Activated CD4-positive, alpha-beta memory T cell treated with anti-CD3 and anti-CD28 coated beads for 36 hours (primary cell): ENCODE measurements at regions not wholly inside any gene's neighbourhood (a gene's known extent, or its start where the extent isn't known, plus 50 kb on each side); places are given as distances from the start of the nearest gene placed in this dataset.

ENCODE experiments used
- CTCF ChIA-PET: fragments of 350-600 bp; sonication (Branson Sonifier 250); formaldehyde crosslinking; loops from one replicate; lab custom pipeline; 2021; ENCODE audit warnings: antibody characterized with exemption, inconsistent platforms; lab: Charles Lee
- POLR2A ChIA-PET: fragments of 350-600 bp; sonication (Branson Sonifier 250); formaldehyde crosslinking; loops from one replicate; lab custom pipeline; 2021; ENCODE audit warnings: antibody characterized with exemption; lab: Charles Lee
- DNase-seq: peaks from one replicate; pipeline ENCODE4 v3.0.0-alpha.2; 2020
- H3K27ac Mint-ChIP-seq: one replicate; pipeline ENCODE4 v1.8.0; 2021; ENCODE audit warnings: mixed read lengths
- H3K27me3 Mint-ChIP-seq: one replicate; pipeline ENCODE4 v1.8.0; 2021; ENCODE audit warnings: mixed read lengths
- H3K36me3 Mint-ChIP-seq: one replicate; pipeline ENCODE4 v1.8.0; 2021; ENCODE audit warnings: mixed read lengths
- H3K4me1 Mint-ChIP-seq: one replicate; pipeline ENCODE4 v1.8.0; 2021; ENCODE audit warnings: low read depth, mixed read lengths
- H3K4me3 Mint-ChIP-seq: one replicate; pipeline ENCODE4 v1.8.0; 2021; ENCODE audit warnings: mild to moderate bottlenecking, mixed read lengths
- H3K9me3 Mint-ChIP-seq: one replicate; pipeline ENCODE4 v1.8.0; 2021; ENCODE audit warnings: mixed read lengths
- intact Hi-C: fragments of 100-400 bp; cut with micrococcal nuclease; formaldehyde crosslinking; loops from one replicate; pipeline ENCODE4 v1.15.1; 2023

- H3K27ac Mint-ChIP-seq = no peak overlapping the region
- peaks cover 10% of the 10 kb centered on the region for H3K9me3 Mint-ChIP-seq
- no peaks in the 10 kb centered on the region for H3K4me1 Mint-ChIP-seq
- POLR2A ChIA-PET = no interaction called here
- intact Hi-C loops = no loop called here
- no peak for DNase-seq
- no peak overlapping the region for H3K4me3 Mint-ChIP-seq
- no peaks in the 10 kb centered on the region for H3K27me3 Mint-ChIP-seq
- CTCF ChIA-PET = no interaction called here
- H3K36me3 Mint-ChIP-seq = no peaks in the 10 kb centered on the region
Observed at GRCh38 chr9:113708821-113709713, 167.0 kb upstream of the ZNF618 start.

- no peak overlapping the region for H3K27ac Mint-ChIP-seq
- no peaks in the 10 kb centered on the region for H3K36me3 Mint-ChIP-seq
- CTCF ChIA-PET = no interaction called here
Observed at GRCh38 chr9:113709721-113710120, 166.4 kb upstream of the ZNF618 start.

GRCh38 chr9:113711251-113711650, 164.9 kb upstream of the ZNF618 start:
- ChIA-PET CTCF (no interaction called here), POLR2A (no interaction called here)
- no peak overlapping the region for H3K27ac Mint-ChIP-seq
- peaks cover 21% of the 10 kb centered on the region for H3K9me3 Mint-ChIP-seq
- H3K27me3 Mint-ChIP-seq = peaks cover 2% of the 10 kb centered on the region
- no peak overlapping the region for H3K4me3 Mint-ChIP-seq
- H3K36me3 Mint-ChIP-seq = no peaks in the 10 kb centered on the region
- H3K4me1 Mint-ChIP-seq = no peaks in the 10 kb centered on the region
- DNase-seq = no peak
- intact Hi-C loops = no loop called here

More at GRCh38 chr9:113709721-113710120, 166.4 kb upstream of the ZNF618 start:
- no peaks in the 10 kb centered on the region for H3K4me1 Mint-ChIP-seq
- no peak overlapping the region for H3K4me3 Mint-ChIP-seq
- intact Hi-C loops = no loop called here
- DNase-seq = no peak
- peaks cover 12% of the 10 kb centered on the region for H3K9me3 Mint-ChIP-seq
- POLR2A ChIA-PET = no interaction called here
- H3K27me3 Mint-ChIP-seq = no peaks in the 10 kb centered on the region

- Mint-ChIP-seq H3K9me3 (peaks cover 23% of the 10 kb centered on the region), H3K4me3 (no peak overlapping the region), H3K27ac (no peak overlapping the region), H3K36me3 (no peaks in the 10 kb centered on the region), H3K27me3 (peaks cover 2% of the 10 kb centered on the region), H3K4me1 (no peaks in the 10 kb centered on the region)
- ChIA-PET CTCF (no interaction called here), POLR2A (no interaction called here)
- intact Hi-C loops = no loop called here
- no peak for DNase-seq
Observed at GRCh38 chr9:113712053-113712452, 164.1 kb upstream of the ZNF618 start.

- Mint-ChIP-seq H3K4me3 (no peak overlapping the region), H3K27ac (no peak overlapping the region), H3K36me3 (no peaks in the 10 kb centered on the region), H3K27me3 (peaks cover 9% of the 10 kb centered on the region), H3K4me1 (no peaks in the 10 kb centered on the region), H3K9me3 (peaks cover 15% of the 10 kb centered on the region)
- ChIA-PET POLR2A (no interaction called here), CTCF (no interaction called here)
- intact Hi-C loops = no loop called here
- DNase-seq = no peak
Observed at GRCh38 chr9:113715086-113715485, 161.0 kb upstream of the ZNF618 start.

- Mint-ChIP-seq H3K36me3 (no peaks in the 10 kb centered on the region), H3K27me3 (peaks cover 12% of the 10 kb centered on the region), H3K27ac (no peak overlapping the region), H3K9me3 (peaks cover 11% of the 10 kb centered on the region), H3K4me3 (no peak overlapping the region), H3K4me1 (no peaks in the 10 kb centered on the region)
- CTCF ChIA-PET = interaction anchor here (1.0 kb wide), 1 partner anchor 243 kb away, joined by 3 read pairs; no protein-coding TSS in a partner anchor
- POLR2A ChIA-PET = no interaction called here
- intact Hi-C loops = no loop called here
- no peak for DNase-seq
Observed at GRCh38 chr9:113719919-113720318, 156.2 kb upstream of the ZNF618 start.

GRCh38 chr9:113720495-113720894, 155.6 kb upstream of the ZNF618 start:
- DNase-seq = no peak
- intact Hi-C loops = no loop called here
- H3K36me3 Mint-ChIP-seq = no peaks in the 10 kb centered on the region
- no peak overlapping the region for H3K27ac Mint-ChIP-seq
- POLR2A ChIA-PET = no interaction called here
- no peak overlapping the region for H3K4me3 Mint-ChIP-seq
- CTCF ChIA-PET = no interaction called here
- H3K4me1 Mint-ChIP-seq = no peaks in the 10 kb centered on the region
- peaks cover 10% of the 10 kb centered on the region for H3K9me3 Mint-ChIP-seq
- H3K27me3 Mint-ChIP-seq = peaks cover 12% of the 10 kb centered on the region

- H3K27me3 Mint-ChIP-seq = peaks cover 10% of the 10 kb centered on the region
- H3K4me1 Mint-ChIP-seq = no peaks in the 10 kb centered on the region
- H3K27ac Mint-ChIP-seq = no peak overlapping the region
- intact Hi-C loops = no loop called here
- H3K9me3 Mint-ChIP-seq = no peaks in the 10 kb centered on the region
- H3K36me3 Mint-ChIP-seq = no peaks in the 10 kb centered on the region
- no peak for DNase-seq
- POLR2A ChIA-PET = no interaction called here
- H3K4me3 Mint-ChIP-seq = no peak overlapping the region
- CTCF ChIA-PET = interaction anchor here (1.1 kb wide), 1 partner anchor 16 kb away, joined by 3 read pairs; no protein-coding TSS in a partner anchor
Observed at GRCh38 chr9:113721856-113722255, 154.3 kb upstream of the ZNF618 start.

- CTCF ChIA-PET = no interaction called here
- POLR2A ChIA-PET = no interaction called here
- peaks cover 6% of the 10 kb centered on the region for H3K27me3 Mint-ChIP-seq
- intact Hi-C loops = no loop called here
- H3K4me3 Mint-ChIP-seq = no peak overlapping the region
- no peaks in the 10 kb centered on the region for H3K4me1 Mint-ChIP-seq
- no peaks in the 10 kb centered on the region for H3K36me3 Mint-ChIP-seq
- peaks cover 2% of the 10 kb centered on the region for H3K9me3 Mint-ChIP-seq
- H3K27ac Mint-ChIP-seq = no peak overlapping the region
- DNase-seq = no peak
Observed at GRCh38 chr9:113724202-113724601, 151.9 kb upstream of the ZNF618 start.

GRCh38 chr9:113728989-113729388, 147.1 kb upstream of the ZNF618 start:
- Mint-ChIP-seq H3K4me1 (no peaks in the 10 kb centered on the region), H3K36me3 (no peaks in the 10 kb centered on the region), H3K27me3 (peaks cover 8% of the 10 kb centered on the region)

GRCh38 chr9:113734826-113735225, 141.3 kb upstream of the ZNF618 start:
- Mint-ChIP-seq H3K27ac (no peak overlapping the region), H3K4me3 (no peak overlapping the region), H3K4me1 (no peaks in the 10 kb centered on the region), H3K27me3 (peaks cover 9% of the 10 kb centered on the region), H3K36me3 (no peaks in the 10 kb centered on the region), H3K9me3 (peaks cover 8% of the 10 kb centered on the region)
- CTCF ChIA-PET = no interaction called here
- no peak for DNase-seq
- intact Hi-C loops = no loop called here
- POLR2A ChIA-PET = no interaction called here

More at GRCh38 chr9:113728989-113729388, 147.1 kb upstream of the ZNF618 start:
- intact Hi-C loops = no loop called here
- H3K27ac Mint-ChIP-seq = no peak overlapping the region
- POLR2A ChIA-PET = no interaction called here
- H3K4me3 Mint-ChIP-seq = no peak overlapping the region
- peaks cover 12% of the 10 kb centered on the region for H3K9me3 Mint-ChIP-seq
- CTCF ChIA-PET = no interaction called here
- no peak for DNase-seq

GRCh38 chr9:113737517-113738271, 138.4 kb upstream of the ZNF618 start:
- ChIA-PET POLR2A (no interaction called here), CTCF (interaction anchor here (0.7 to 1.0 kb wide), 4 partner anchors 15 to 819 kb away, joined by 3 to 5 read pairs (median 4); no protein-coding TSS in a partner anchor)
- Mint-ChIP-seq H3K36me3 (no peaks in the 10 kb centered on the region), H3K9me3 (peaks cover 3% of the 10 kb centered on the region), H3K27ac (no peak overlapping the region), H3K4me3 (no peak overlapping the region), H3K4me1 (no peaks in the 10 kb centered on the region), H3K27me3 (peaks cover 7% of the 10 kb centered on the region)
- intact Hi-C loops = loop anchor here (2.0 kb wide), 1 partner anchor 225 kb away; no protein-coding TSS in a partner anchor
- DNase-seq = peak; percentile 37
